ENCODE measurements at regions not wholly inside any gene's neighbourhood (a gene's known extent, or its start where the extent isn't known, plus 50 kb on each side); places are given as distances from the start of the nearest gene placed in this dataset.
"Not testable (repeated sequence)": the region's sequence is repeated elsewhere in the genome, so short reads cannot be mapped to it uniquely, and the experiment has no call there.

DNA sequence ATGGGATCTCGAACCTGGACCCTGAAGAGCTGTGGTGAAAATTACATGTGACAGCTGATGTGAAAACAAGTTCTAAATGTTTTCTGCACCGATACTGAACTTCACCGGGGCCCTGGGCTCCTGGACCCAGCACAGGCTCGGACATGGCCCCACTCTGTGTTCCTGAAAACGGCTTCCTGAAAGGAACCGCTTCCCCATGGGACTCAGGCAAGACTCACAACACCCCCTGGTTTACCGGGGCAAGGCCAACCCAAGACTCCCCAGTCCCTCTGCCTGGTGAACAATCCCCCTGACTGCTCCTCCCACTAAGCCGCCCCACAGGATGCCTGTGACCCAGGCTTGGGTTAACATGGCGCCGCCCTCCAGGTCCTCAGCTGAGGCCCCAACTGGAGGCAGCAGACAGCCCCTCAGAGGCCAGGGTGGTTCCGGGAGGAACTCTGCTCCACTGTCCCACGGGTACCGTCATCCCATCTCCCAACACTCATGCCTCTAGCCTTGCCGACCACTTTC is 124.5 kb upstream of the FOXD4L5 start:
- Histone ChIP-seq H3K9me3 (ENCODE audit: low read depth, low read length, poor library complexity, severe bottlenecking) (peaks cover 4% of the 10 kb centered on the region), H3K4me1 (ENCODE audit: insufficient read depth, low read length, poor library complexity, severe bottlenecking) (no peaks in the 10 kb centered on the region), H3K4me3 (ENCODE audit: low read depth, low read length, poor library complexity, severe bottlenecking) (no peak overlapping the region), H3K27me3 (replicated peaks; ENCODE audit: insufficient read depth, low read depth, low read length, poor library complexity) (no peaks in the 10 kb centered on the region), H3K36me3 (ENCODE audit: insufficient read depth, low read length, poor library complexity, severe bottlenecking) (no peaks in the 10 kb centered on the region), H3K27ac (ENCODE audit: low read depth, low read length, poor library complexity, severe bottlenecking) (no peak overlapping the region)
- no peak for DNase-seq (ENCODE audit: low spot score)
- CTCF ChIA-PET, result no interaction called here
- POLR2A ChIA-PET (ENCODE audit: low non-redundant PET), result no interaction called here
- intact Hi-C loops (cut with micrococcal nuclease; ENCODE audit: unreplicated experiment), result no loop called here
- no peak for TF ChIP-seq EZH2 (IDR thresholded peaks at IDR 0.05; ENCODE audit: borderline replicate concordance, low read depth, low read length, poor library complexity, severe bottlenecking)
- TF ChIP-seq, protein P1, sequence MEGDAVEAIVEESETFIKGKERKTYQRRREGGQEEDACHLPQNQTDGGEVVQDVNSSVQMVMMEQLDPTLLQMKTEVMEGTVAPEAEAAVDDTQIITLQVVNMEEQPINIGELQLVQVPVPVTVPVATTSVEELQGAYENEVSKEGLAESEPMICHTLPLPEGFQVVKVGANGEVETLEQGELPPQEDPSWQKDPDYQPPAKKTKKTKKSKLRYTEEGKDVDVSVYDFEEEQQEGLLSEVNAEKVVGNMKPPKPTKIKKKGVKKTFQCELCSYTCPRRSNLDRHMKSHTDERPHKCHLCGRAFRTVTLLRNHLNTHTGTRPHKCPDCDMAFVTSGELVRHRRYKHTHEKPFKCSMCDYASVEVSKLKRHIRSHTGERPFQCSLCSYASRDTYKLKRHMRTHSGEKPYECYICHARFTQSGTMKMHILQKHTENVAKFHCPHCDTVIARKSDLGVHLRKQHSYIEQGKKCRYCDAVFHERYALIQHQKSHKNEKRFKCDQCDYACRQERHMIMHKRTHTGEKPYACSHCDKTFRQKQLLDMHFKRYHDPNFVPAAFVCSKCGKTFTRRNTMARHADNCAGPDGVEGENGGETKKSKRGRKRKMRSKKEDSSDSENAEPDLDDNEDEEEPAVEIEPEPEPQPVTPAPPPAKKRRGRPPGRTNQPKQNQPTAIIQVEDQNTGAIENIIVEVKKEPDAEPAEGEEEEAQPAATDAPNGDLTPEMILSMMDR (conservative IDR thresholded peaks at IDR 0.05; ENCODE audit: low read depth, low read length), result no peak
- BruUV-seq (replicated peaks), result no TSS peak

DNA sequence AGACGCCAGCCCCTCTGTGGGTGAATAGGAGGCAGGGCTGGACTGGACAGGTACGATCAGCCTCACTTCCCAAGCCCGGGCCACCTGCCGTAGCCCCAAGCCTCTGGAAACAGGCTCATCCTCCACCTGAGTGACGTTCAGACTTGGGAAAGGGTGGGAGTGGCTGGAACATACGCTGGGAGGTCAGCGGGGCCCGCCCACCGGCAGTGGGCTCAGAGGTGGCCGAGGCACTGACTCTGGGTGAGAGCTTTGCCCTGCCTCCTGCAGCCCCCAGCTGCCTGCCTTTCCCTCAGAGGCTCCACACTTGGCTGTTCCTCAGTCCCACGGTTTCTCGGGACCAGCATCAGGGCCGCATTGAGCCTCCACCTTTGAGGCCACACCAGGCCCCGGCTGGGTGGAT is 123.8 kb upstream of the FOXD4L5 start:
- intact Hi-C loops (cut with micrococcal nuclease; ENCODE audit: unreplicated experiment); H3K27ac ChIP-seq (ENCODE audit: low read depth, low read length, poor library complexity, severe bottlenecking); H3K27me3 ChIP-seq (replicated peaks; ENCODE audit: insufficient read depth, low read depth, low read length, poor library complexity); H3K4me1 ChIP-seq (ENCODE audit: insufficient read depth, low read length, poor library complexity, severe bottlenecking); POLR2A ChIA-PET (ENCODE audit: low non-redundant PET); CTCF ChIA-PET; H3K4me3 ChIP-seq (ENCODE audit: low read depth, low read length, poor library complexity, severe bottlenecking); H3K9me3 ChIP-seq (ENCODE audit: low read depth, low read length, poor library complexity, severe bottlenecking); DNase-seq (ENCODE audit: low spot score); H3K36me3 ChIP-seq (ENCODE audit: insufficient read depth, low read length, poor library complexity, severe bottlenecking); BruUV-seq (replicated peaks): not testable (repeated sequence)

DNA sequence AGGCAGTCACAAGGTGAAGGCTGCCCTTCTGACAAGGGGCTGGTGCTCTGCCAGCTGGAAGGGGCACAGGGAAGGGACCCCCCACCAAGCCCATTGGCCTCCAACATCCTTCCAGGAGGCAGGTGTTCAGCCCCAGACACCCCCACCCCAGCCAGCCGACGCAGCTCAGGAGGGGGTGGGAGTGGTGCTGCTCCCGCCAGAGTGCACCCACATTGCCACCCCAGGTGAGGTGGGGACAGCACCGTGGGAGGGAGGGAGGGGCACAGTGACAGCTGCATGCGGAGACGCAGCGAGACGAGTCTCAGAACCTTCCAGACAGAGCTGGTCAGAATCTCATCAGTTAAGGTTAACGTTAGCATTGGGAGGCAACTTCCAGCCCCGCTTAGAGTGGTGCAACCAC is 121.6 kb upstream of the FOXD4L5 start:
- POLR2A ChIA-PET (ENCODE audit: low non-redundant PET); H3K4me1 ChIP-seq (ENCODE audit: insufficient read depth, low read length, poor library complexity, severe bottlenecking); intact Hi-C loops (cut with micrococcal nuclease; ENCODE audit: unreplicated experiment); DNase-seq (ENCODE audit: low spot score); CTCF ChIA-PET; H3K4me3 ChIP-seq (ENCODE audit: low read depth, low read length, poor library complexity, severe bottlenecking); H3K36me3 ChIP-seq (ENCODE audit: insufficient read depth, low read length, poor library complexity, severe bottlenecking); H3K27me3 ChIP-seq (replicated peaks; ENCODE audit: insufficient read depth, low read depth, low read length, poor library complexity); H3K9me3 ChIP-seq (ENCODE audit: low read depth, low read length, poor library complexity, severe bottlenecking); BruUV-seq (replicated peaks); H3K27ac ChIP-seq (ENCODE audit: low read depth, low read length, poor library complexity, severe bottlenecking): not testable (repeated sequence)

DNA sequence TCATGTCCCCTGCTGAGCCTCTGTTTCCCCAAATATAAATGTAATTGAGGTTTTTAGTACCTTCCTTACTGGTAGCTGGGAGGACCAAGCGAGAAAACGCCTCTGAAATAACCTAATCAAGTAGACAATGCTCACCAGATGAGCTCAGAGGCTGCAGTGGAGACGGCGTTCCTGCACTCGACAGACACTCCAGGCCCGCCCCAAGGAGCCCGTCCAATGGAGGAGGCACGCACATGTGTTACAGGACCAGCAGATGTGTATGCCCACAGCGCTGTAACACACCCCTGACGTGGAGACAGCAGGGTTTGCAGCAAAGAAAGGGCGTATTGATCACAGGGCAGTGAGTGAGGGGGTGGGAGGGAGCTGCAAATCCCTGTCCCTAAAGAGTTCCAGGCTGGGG is 120.8 kb upstream of the FOXD4L5 start:
- intact Hi-C loops (cut with micrococcal nuclease; ENCODE audit: unreplicated experiment); DNase-seq (ENCODE audit: low spot score); CTCF ChIA-PET; H3K27ac ChIP-seq (ENCODE audit: low read depth, low read length, poor library complexity, severe bottlenecking); POLR2A ChIA-PET (ENCODE audit: low non-redundant PET); H3K4me1 ChIP-seq (ENCODE audit: insufficient read depth, low read length, poor library complexity, severe bottlenecking); H3K27me3 ChIP-seq (replicated peaks; ENCODE audit: insufficient read depth, low read depth, low read length, poor library complexity); H3K4me3 ChIP-seq (ENCODE audit: low read depth, low read length, poor library complexity, severe bottlenecking); BruUV-seq (replicated peaks); H3K9me3 ChIP-seq (ENCODE audit: low read depth, low read length, poor library complexity, severe bottlenecking); H3K36me3 ChIP-seq (ENCODE audit: insufficient read depth, low read length, poor library complexity, severe bottlenecking): not testable (repeated sequence)

DNA sequence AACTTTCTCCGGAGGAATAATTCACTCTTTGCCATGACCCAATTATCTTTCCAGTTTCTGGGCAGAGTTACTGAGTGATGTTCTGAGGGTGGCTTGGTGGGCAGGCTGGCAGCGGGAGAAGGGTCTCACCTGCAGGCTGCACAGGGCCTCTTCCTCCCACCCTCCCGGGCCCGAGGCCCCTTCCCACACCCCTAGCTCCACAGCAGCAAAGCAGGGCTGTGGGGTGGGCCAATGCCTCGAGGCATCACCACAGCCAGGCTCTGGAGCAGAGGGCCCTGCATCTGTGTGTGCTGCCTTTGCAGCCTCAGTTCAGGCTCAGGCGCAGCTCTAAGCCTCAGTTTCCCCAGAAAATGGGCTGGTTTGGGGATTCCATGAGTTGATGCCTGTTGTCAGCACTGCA is 120.2 kb upstream of the FOXD4L5 start:
- Histone ChIP-seq H3K4me3 (ENCODE audit: low read depth, low read length, poor library complexity, severe bottlenecking) (no peak overlapping the region), H3K9me3 (ENCODE audit: low read depth, low read length, poor library complexity, severe bottlenecking) (no peaks in the 10 kb centered on the region), H3K27me3 (replicated peaks; ENCODE audit: insufficient read depth, low read depth, low read length, poor library complexity) (no peaks in the 10 kb centered on the region), H3K36me3 (ENCODE audit: insufficient read depth, low read length, poor library complexity, severe bottlenecking) (no peaks in the 10 kb centered on the region), H3K4me1 (ENCODE audit: insufficient read depth, low read length, poor library complexity, severe bottlenecking) (no peaks in the 10 kb centered on the region), H3K27ac (ENCODE audit: low read depth, low read length, poor library complexity, severe bottlenecking) (no peak overlapping the region)
- no TSS peak for BruUV-seq (replicated peaks)
- TF ChIP-seq EZH2 (IDR thresholded peaks at IDR 0.05; ENCODE audit: borderline replicate concordance, low read depth, low read length, poor library complexity, severe bottlenecking), result no peak
- TF ChIP-seq, protein P1 (conservative IDR thresholded peaks at IDR 0.05; ENCODE audit: low read depth, low read length), result no peak
- ChIA-PET CTCF (no interaction called here), POLR2A (ENCODE audit: low non-redundant PET) (no interaction called here)
- intact Hi-C loops (cut with micrococcal nuclease; ENCODE audit: unreplicated experiment), result no loop called here
- no peak for DNase-seq (ENCODE audit: low spot score)

Data from A673 (cell line).